ENCODE measurements at regions not wholly inside any gene's neighbourhood (a gene's known extent, or its start where the extent isn't known, plus 50 kb on each side); places are given as distances from the start of the nearest gene placed in this dataset.

DNA sequence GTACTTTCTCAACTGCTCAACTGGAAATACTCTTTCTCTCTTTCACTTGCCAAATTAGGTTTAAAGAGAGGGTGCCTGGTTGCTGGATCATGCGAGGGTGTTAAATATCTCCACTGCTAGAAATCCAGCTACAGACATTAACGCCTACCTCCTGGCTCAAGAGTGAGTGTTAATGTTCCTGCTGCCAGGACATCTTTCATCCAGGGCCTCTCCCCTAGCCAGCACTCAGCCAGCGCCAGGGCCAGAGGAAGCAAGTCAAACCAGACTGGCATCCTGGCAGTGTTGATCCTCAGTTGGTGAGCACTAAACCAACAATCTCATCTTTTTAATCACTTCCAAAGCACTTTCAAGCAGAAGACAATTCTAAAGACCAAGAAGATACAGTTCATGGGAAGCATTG is 92.9 kb upstream of the BARHL2 start:
- no peak overlapping the region for H3K4me3 ChIP-seq
- H3K36me3 ChIP-seq = no peaks in the 10 kb centered on the region
- DNase-seq (no peak), ATAC-seq (no peak)
- no peak for TF ChIP-seq CTCF (IDR thresholded peaks at IDR 0.05)
- H3K4me1 ChIP-seq = no peaks in the 10 kb centered on the region
- H3K27me3 ChIP-seq = no peaks in the 10 kb centered on the region
- no peaks in the 10 kb centered on the region for H3K9me3 ChIP-seq
- intact Hi-C loops (cut with DNase I) = no loop called here
- H3K27ac ChIP-seq = no peak overlapping the region

- ATAC-seq (no peak), DNase-seq (no peak)
- no peaks in the 10 kb centered on the region for H3K36me3 ChIP-seq
- no peak for TF ChIP-seq CTCF (IDR thresholded peaks at IDR 0.05)
- H3K27me3 ChIP-seq = no peaks in the 10 kb centered on the region
- intact Hi-C loops (cut with DNase I) = no loop called here
- no peaks in the 10 kb centered on the region for H3K4me1 ChIP-seq
- H3K27ac ChIP-seq = no peak overlapping the region
- no peak overlapping the region for H3K4me3 ChIP-seq
- no peaks in the 10 kb centered on the region for H3K9me3 ChIP-seq
Observed at GRCh38 chr1:90809093-90809492, 92.0 kb upstream of the BARHL2 start.

- no peaks in the 10 kb centered on the region for H3K27me3 ChIP-seq
- no peaks in the 10 kb centered on the region for H3K9me3 ChIP-seq
- intact Hi-C loops (cut with DNase I) = no loop called here
- H3K4me1 ChIP-seq = no peaks in the 10 kb centered on the region
- TF ChIP-seq CTCF (IDR thresholded peaks at IDR 0.05) = no peak
- no peak for DNase-seq
- ATAC-seq = no peak
- H3K36me3 ChIP-seq = no peaks in the 10 kb centered on the region
- H3K4me3 ChIP-seq = no peak overlapping the region
- H3K27ac ChIP-seq = no peak overlapping the region
Observed at GRCh38 chr1:90807329-90807728, 90.2 kb upstream of the BARHL2 start.

DNA sequence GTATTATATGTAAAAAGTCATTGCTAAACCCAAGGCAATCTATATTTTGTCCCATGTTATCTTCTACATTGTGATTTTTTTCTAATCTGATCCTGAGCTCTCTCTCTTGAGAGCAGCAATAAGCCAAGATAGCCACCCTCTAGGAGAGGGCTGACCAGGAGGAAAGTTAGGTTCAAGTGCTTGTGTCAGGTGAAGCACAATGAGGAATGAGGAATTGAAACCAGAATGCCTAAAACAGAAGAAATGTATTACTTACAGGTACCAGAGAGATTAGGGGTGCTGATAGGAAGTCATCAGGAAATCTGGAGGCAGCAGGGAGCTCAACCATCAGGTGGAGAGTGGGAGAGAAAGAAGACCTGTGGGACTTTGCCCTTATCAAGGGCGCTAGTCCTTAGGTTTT is 85.5 kb upstream of the BARHL2 start:
- no peak for ATAC-seq
- Histone ChIP-seq H3K27me3 (no peaks in the 10 kb centered on the region), H3K4me3 (no peak overlapping the region), H3K27ac (no peak overlapping the region), H3K36me3 (no peaks in the 10 kb centered on the region), H3K4me1 (no peaks in the 10 kb centered on the region), H3K9me3 (no peaks in the 10 kb centered on the region)
- intact Hi-C loops (cut with DNase I) = no loop called here
- no peak for TF ChIP-seq CTCF (IDR thresholded peaks at IDR 0.05)
- DNase-seq = no peak

GRCh38 chr1:90800012-90800717 is 83.1 kb upstream of the BARHL2 start:
- Histone ChIP-seq H3K9me3 (no peaks in the 10 kb centered on the region), H3K27me3 (peaks cover 0 to 4% of the 10 kb centered on the region in 2 donors), H3K4me1 (no peaks in the 10 kb centered on the region), H3K27ac (no peak overlapping the region), H3K4me3 (no peak overlapping the region), H3K36me3 (no peaks in the 10 kb centered on the region)
- TF ChIP-seq CTCF (IDR thresholded peaks at IDR 0.05) = no peak
- DNase-seq (no peak), ATAC-seq (no peak)
- intact Hi-C loops (cut with DNase I) = no loop called here
